OCI-LY1 (cell line): ENCODE measurements at regions not wholly inside any gene's neighbourhood (a gene's known extent, or its start where the extent isn't known, plus 50 kb on each side); places are given as distances from the start of the nearest gene placed in this dataset.

ENCODE experiments used
- H2AFZ ChIP-seq: fragments of 200-600 bp; sonication (generic), shearing (Covaris generic); 2 replicates; pipeline ENCODE4 v1.6.0; 2014; ENCODE audit warnings: antibody characterized with exemption, mild to moderate bottlenecking, low read length
- H3F3A ChIP-seq: fragments of 200-600 bp; sonication (generic), shearing (Covaris generic); 2 replicates; pipeline ENCODE4 v1.6.0; 2014; ENCODE audit warnings: mild to moderate bottlenecking, antibody characterized with exemption, low read length, moderate library complexity; ENCODE audit not compliant: insufficient read depth
- H3K27ac ChIP-seq: fragments of 200-600 bp; sonication (generic); 2 replicates; pipeline ENCODE4 v1.5.1; 2014; ENCODE audit warnings: low read length, mixed run types, mild to moderate bottlenecking, low read depth; ENCODE audit not compliant: poor library complexity, severe bottlenecking
- H3K27me3 ChIP-seq: fragments of 200-600 bp; sonication (generic); 2 replicates; pipeline ENCODE4 v1.6.0; 2014; ENCODE audit warnings: antibody characterized with exemption, mild to moderate bottlenecking, low read length, moderate library complexity; ENCODE audit not compliant: insufficient read depth
- H3K36me3 ChIP-seq: fragments of 200-600 bp; sonication (generic); 2 replicates; pipeline ENCODE4 v1.6.1; 2014; ENCODE audit warnings: mild to moderate bottlenecking, antibody characterized with exemption, low read length, moderate library complexity, mixed read lengths; ENCODE audit not compliant: insufficient read depth
- H3K4me1 ChIP-seq: fragments of 200-600 bp; sonication (generic); 2 replicates; pipeline ENCODE4 v1.5.1; 2014; ENCODE audit warnings: mild to moderate bottlenecking, low read length, moderate library complexity; ENCODE audit not compliant: insufficient read depth, severe bottlenecking
- H3K4me2 ChIP-seq: fragments of 200-600 bp; sonication (generic), shearing (Covaris generic); 2 replicates; pipeline ENCODE4 v1.6.1; 2014; ENCODE audit warnings: low read length
- H3K4me3 ChIP-seq: fragments of 200-600 bp; sonication (generic); 2 replicates; pipeline ENCODE4 v1.5.1; 2014; ENCODE audit warnings: low read length, low read depth, mild to moderate bottlenecking, mixed read lengths; ENCODE audit not compliant: poor library complexity, severe bottlenecking
- H3K79me2 ChIP-seq: fragments of 200-600 bp; shearing (Covaris generic); 2 replicates; pipeline ENCODE4 v1.6.1; 2016; ENCODE audit warnings: mixed run types, low read length, mixed read lengths; ENCODE audit not compliant: insufficient read depth
- H3K9ac ChIP-seq: fragments of 200-600 bp; sonication (generic), shearing (Covaris generic); 2 replicates; pipeline ENCODE4 v1.6.1; 2014; ENCODE audit warnings: mild to moderate bottlenecking, low read length, mixed read lengths
- H3K9me2 ChIP-seq: fragments of 200-600 bp; sonication (generic), shearing (Covaris generic); 2 replicates; pipeline ENCODE4 v1.6.1; 2014; ENCODE audit warnings: low read depth, mild to moderate bottlenecking, low read length, mixed read lengths
- H3K9me3 ChIP-seq: fragments of 200-600 bp; shearing (Covaris generic); 2 replicates; pipeline ENCODE4 v1.6.1; 2014; ENCODE audit warnings: low read length, mixed read lengths
- H4K20me1 ChIP-seq: fragments of 200-600 bp; sonication (generic), shearing (Covaris generic); 2 replicates; pipeline ENCODE4 v1.6.0; 2016; ENCODE audit warnings: mild to moderate bottlenecking, low read length; ENCODE audit not compliant: insufficient read depth
- CTCF ChIP-seq: fragments of 200-600 bp; sonication (generic), shearing (Covaris generic); IDR thresholded peaks from 2 replicates; pipeline ENCODE4 v1.5.1; 2017; ENCODE audit warnings: mild to moderate bottlenecking, antibody characterized with exemption, low read length, moderate library complexity, mixed read lengths
- EZH2 ChIP-seq: fragments of 200-600 bp; sonication (generic), shearing (Covaris generic); IDR thresholded peaks from 2 replicates; pipeline ENCODE4 v1.8.0; 2017; ENCODE audit warnings: borderline replicate concordance, mixed run types, mild to moderate bottlenecking, antibody characterized with exemption, low read length, moderate library complexity, mixed read lengths

GRCh38 chr4:187767687-187768086 is 227.9 kb upstream of the ZFP42 start:
- no peaks in the 10 kb centered on the region for H4K20me1 ChIP-seq
- no peaks in the 10 kb centered on the region for H3K79me2 ChIP-seq
- H3K27ac ChIP-seq = no peak overlapping the region
- no peaks in the 10 kb centered on the region for H3K9me3 ChIP-seq
- no peak overlapping the region for H3K4me3 ChIP-seq
- no peaks in the 10 kb centered on the region for H3K36me3 ChIP-seq
- H3F3A ChIP-seq = no peaks in the 10 kb centered on the region
- no peaks in the 10 kb centered on the region for H3K27me3 ChIP-seq
- no peak overlapping the region for H3K9ac ChIP-seq
- TF ChIP-seq CTCF (no peak), EZH2 (no peak)
- H3K9me2 ChIP-seq = no peaks in the 10 kb centered on the region
- H3K4me2 ChIP-seq = no peak overlapping the region
- no peak overlapping the region for H2AFZ ChIP-seq
- H3K4me1 ChIP-seq = no peaks in the 10 kb centered on the region

DNA sequence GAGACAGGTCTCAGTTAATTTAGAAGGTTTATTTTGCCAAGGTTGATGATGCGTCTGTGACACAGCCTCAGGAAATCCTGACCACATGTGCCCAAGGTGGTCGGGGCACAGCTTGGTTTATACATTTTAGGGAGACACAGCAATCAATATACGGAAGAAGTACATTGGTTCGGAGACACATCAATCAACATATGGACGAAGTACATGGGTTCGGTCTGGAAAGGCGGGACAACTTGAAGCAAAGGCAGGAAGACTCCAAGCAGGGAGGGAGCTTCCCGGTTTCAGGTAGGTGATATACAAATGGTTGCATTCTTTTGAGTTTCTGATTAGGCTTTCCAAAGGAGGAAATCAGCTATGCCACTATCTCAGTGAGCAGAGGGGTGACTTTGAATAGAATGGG is 225.2 kb upstream of the ZFP42 start:
- no peak overlapping the region for H3K9ac ChIP-seq
- no peak overlapping the region for H2AFZ ChIP-seq
- no peaks in the 10 kb centered on the region for H3F3A ChIP-seq
- H3K36me3 ChIP-seq = no peaks in the 10 kb centered on the region
- H3K79me2 ChIP-seq = no peaks in the 10 kb centered on the region
- H3K4me3 ChIP-seq = no peak overlapping the region
- H3K4me2 ChIP-seq = no peak overlapping the region
- no peak overlapping the region for H3K27ac ChIP-seq
- H4K20me1 ChIP-seq = no peaks in the 10 kb centered on the region
- no peaks in the 10 kb centered on the region for H3K9me2 ChIP-seq
- H3K27me3 ChIP-seq = no peaks in the 10 kb centered on the region
- TF ChIP-seq CTCF (no peak), EZH2 (no peak)
- H3K9me3 ChIP-seq = no peaks in the 10 kb centered on the region
- H3K4me1 ChIP-seq = no peaks in the 10 kb centered on the region

DNA sequence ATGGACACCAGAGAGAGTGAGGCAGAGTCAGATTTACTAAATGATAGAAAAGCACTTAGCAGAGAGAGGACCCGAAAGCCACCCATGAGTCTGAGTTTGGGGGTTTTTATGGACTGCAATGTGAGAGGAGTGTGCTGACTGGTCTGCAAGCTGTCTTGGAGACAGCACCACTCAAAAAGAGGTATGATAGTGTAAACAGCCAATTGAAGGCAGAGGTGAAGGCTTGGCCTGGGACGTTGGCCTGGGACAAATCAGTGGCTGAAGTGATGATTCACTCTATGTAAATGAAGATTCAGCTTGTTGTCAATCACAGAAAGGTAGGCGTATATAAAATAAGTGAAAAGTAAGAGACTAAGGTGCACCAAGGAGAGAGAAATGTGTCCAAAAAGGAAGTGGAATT is 217.6 kb upstream of the ZFP42 start:
- H3K79me2 ChIP-seq = no peaks in the 10 kb centered on the region
- TF ChIP-seq CTCF = no peak
- TF ChIP-seq EZH2 = no peak
- H3K27ac ChIP-seq = no peak overlapping the region
- H2AFZ ChIP-seq = no peak overlapping the region
- H4K20me1 ChIP-seq = no peaks in the 10 kb centered on the region
- no peaks in the 10 kb centered on the region for H3K27me3 ChIP-seq
- no peaks in the 10 kb centered on the region for H3K4me1 ChIP-seq
- H3F3A ChIP-seq = no peaks in the 10 kb centered on the region
- H3K4me3 ChIP-seq = no peak overlapping the region
- H3K9me2 ChIP-seq = no peaks in the 10 kb centered on the region
- no peak overlapping the region for H3K4me2 ChIP-seq
- no peaks in the 10 kb centered on the region for H3K9me3 ChIP-seq
- no peak overlapping the region for H3K9ac ChIP-seq
- no peaks in the 10 kb centered on the region for H3K36me3 ChIP-seq
